ENCODE measurements at regions not wholly inside any gene's neighbourhood (a gene's known extent, or its start where the extent isn't known, plus 50 kb on each side); places are given as distances from the start of the nearest gene placed in this dataset.

DNA sequence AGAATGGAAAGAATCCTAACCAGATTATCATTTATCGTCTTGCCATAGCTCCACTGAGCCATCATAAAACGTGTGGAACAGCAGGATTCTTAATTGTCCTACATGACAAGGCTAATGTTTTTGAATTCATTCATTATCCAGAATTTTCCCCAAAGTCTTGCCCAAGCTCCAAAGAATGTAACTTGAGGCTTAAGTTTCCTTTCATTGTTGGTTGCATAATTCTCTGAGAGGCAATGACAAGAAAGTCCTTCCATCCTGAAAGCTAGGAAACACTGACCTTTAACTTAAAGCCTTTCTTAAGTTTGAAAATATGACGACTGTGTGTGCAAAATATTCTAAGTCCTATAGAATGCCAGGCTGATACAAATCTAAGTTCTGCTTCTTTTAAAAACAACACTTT, 546.1 kb downstream of the SUCLA2 start:
- TF ChIP-seq, protein P1, sequence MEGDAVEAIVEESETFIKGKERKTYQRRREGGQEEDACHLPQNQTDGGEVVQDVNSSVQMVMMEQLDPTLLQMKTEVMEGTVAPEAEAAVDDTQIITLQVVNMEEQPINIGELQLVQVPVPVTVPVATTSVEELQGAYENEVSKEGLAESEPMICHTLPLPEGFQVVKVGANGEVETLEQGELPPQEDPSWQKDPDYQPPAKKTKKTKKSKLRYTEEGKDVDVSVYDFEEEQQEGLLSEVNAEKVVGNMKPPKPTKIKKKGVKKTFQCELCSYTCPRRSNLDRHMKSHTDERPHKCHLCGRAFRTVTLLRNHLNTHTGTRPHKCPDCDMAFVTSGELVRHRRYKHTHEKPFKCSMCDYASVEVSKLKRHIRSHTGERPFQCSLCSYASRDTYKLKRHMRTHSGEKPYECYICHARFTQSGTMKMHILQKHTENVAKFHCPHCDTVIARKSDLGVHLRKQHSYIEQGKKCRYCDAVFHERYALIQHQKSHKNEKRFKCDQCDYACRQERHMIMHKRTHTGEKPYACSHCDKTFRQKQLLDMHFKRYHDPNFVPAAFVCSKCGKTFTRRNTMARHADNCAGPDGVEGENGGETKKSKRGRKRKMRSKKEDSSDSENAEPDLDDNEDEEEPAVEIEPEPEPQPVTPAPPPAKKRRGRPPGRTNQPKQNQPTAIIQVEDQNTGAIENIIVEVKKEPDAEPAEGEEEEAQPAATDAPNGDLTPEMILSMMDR (IDR thresholded peaks at IDR 0.05; ENCODE audit: borderline replicate concordance, insufficient read depth, low read depth, low read length): no peak
- no peak overlapping the region for H3K4me3 ChIP-seq (ENCODE audit: low read depth, low read length)

GRCh38 chr13:47437406-47437805, 540.6 kb upstream of the HTR2A start:
- TF ChIP-seq, protein P1 (IDR thresholded peaks at IDR 0.05; ENCODE audit: borderline replicate concordance, insufficient read depth, low read depth, low read length): no peak
- H3K4me3 ChIP-seq (ENCODE audit: low read depth, low read length): no peak overlapping the region

DNA sequence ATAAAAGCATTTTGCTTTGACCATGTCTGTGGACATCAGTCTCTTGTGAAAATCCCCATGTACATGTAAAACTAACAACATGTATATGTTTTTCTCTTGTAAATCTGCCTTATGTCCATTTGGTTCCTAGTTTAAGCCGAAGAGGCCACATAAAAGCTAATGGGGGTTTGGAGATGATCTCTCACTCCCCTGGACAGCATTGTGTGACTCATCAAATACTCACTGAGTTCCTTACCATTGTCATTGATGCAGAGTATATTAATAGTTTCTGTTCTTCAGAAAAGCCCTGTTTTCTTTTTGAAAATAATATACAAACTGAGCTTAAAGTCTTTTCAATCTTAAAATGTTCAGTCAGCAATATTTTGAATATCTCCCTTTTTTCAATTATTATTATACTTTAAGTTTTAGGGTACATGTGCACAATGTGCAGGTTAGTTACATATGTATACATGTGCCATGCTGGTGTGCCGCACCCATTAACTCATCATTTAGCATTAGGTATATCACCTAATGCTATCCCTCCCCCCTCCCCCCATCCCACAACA, 536.7 kb upstream of the HTR2A start:
- TF ChIP-seq, protein P1 (IDR thresholded peaks at IDR 0.05; ENCODE audit: borderline replicate concordance, insufficient read depth, low read depth, low read length): no peak
- H3K4me3 ChIP-seq (ENCODE audit: low read depth, low read length): no peak overlapping the region

DNA sequence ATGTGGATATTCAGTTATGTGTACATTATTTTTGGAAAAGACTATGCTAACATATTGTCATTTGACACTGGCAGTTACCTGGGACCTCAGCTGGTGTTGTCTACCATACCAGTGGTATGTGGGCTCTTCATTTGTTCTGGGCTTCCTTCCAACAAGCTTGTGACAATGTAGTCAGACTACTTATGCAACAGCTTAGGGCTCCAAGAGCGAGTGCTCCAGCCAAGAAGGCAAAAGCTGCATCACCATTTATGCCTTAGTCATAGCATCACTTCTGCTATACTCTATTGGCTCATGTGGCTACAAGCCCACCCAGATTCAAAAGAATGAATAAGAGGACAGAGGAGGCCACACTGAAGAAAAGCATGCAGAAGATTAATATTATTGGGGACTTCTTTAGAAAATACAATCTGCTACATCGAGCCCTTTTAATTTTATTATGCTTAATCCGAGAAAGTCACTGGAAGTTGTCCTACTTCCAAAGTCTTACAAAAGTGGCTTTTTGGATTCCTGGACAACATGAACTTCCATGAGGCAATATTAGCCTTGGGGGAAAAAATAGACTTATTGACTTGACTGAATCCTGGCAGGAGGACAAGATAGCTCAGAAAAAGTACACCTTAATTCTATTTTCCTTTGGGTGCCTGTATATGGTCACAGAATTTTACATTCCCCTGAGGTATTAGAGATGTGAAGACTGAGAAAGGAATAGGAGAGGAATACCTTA, 529.4 kb upstream of the HTR2A start:
- TF ChIP-seq, protein P1 (IDR thresholded peaks at IDR 0.05; ENCODE audit: borderline replicate concordance, insufficient read depth, low read depth, low read length): no peak
- no peak overlapping the region for H3K4me3 ChIP-seq (ENCODE audit: low read depth, low read length)

DNA sequence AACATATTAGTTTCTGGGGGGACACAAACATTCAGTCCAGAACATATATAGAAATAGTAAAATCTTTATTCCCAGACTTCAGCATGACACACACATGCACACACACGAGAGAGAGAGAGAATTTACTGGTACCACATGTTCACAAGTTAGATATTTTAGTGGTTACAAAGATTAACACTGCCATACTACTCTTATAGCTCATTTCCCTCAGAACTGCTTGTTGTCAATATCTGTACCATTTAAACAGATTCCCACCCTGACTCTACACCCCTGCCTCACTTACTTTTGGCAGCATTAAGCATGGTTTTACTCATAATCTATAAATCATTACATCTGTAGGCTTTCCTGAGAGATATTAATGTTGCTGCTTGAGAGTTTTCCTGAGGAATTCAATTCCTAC, 524.7 kb upstream of the HTR2A start:
- TF ChIP-seq, protein P1 (IDR thresholded peaks at IDR 0.05; ENCODE audit: borderline replicate concordance, insufficient read depth, low read depth, low read length): no peak

DNA sequence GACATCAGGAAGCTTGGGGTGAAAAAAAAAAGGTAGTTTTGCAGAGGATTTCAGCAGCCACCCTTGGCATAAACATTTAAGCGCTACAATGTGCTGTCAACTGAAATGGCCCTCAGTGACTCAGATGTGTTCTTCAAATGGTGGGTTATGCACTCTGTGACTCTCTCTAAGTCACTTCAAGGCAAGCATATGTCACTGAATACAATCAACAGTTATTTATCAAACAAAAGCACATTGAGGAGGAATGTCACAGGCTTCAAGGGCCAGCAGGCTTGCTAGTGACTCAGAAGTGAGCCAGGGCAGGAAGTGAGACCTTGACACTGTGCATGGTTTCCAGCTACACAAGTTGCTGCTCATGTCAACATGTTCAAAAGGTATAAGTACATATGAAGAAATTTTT, 523.7 kb upstream of the HTR2A start:
- TF ChIP-seq, protein P1 (IDR thresholded peaks at IDR 0.05; ENCODE audit: borderline replicate concordance, insufficient read depth, low read depth, low read length): no peak
- H3K4me3 ChIP-seq (ENCODE audit: low read depth, low read length): no peak overlapping the region

More for the DNA sequence above, 524.7 kb upstream of the HTR2A start:
- no peak overlapping the region for H3K4me3 ChIP-seq (ENCODE audit: low read depth, low read length)

- H3K4me3 ChIP-seq (ENCODE audit: low read depth, low read length): no peak overlapping the region
- TF ChIP-seq, protein P1 (IDR thresholded peaks at IDR 0.05; ENCODE audit: borderline replicate concordance, insufficient read depth, low read depth, low read length): no peak
These were observed 523.2 kb upstream of the HTR2A start for GRCh38 chr13:47420020-47420419.

Measured in GM12875 (cell line).